DMS53 treated with DMSO at 0.1 percent for 48 hours (cell line): ENCODE measurements at regions not wholly inside any gene's neighbourhood (a gene's known extent, or its start where the extent isn't known, plus 50 kb on each side); places are given as distances from the start of the nearest gene placed in this dataset.

Source experiments
- DNase-seq: peaks from one replicate; lab custom pipeline; 2025; ENCODE audit not compliant: unreplicated experiment; lab: John Stamatoyannopoulos, UW

DNA sequence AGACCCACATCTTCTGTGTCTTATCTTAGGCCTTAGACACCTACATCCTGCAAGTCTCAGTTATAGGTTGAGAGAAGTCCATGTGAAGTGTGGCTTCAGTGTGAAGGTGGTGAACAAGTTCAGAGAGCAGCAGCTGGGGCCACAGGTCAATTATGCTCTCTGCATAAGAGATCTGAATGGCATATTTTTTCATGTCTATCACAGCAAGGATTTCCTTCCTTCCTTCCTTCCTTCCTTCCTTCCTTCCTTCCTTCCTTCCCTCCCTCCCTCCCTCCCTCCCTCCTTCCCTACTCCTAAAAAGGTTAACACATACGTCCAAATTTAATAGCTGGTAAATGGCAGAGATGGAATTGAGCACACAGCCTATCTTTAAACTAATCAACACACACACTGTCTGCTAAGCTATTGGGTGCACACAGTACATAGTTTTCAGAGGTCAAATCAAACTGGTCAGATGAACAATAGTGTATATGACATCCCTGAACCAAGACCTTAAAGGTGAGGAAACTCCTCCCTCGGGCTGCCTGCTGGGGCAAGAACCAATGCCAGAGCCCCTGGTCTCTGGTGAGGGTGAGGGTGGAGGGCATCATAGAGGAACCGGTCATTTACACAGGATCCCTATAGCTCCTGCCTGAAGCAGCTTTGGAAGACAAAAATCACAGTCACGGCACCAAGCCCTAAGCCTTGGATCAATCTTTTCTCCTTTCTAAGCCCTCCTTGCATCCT lies 240.9 kb downstream of the ICOS start:
- DNase-seq, result no peak

DNA sequence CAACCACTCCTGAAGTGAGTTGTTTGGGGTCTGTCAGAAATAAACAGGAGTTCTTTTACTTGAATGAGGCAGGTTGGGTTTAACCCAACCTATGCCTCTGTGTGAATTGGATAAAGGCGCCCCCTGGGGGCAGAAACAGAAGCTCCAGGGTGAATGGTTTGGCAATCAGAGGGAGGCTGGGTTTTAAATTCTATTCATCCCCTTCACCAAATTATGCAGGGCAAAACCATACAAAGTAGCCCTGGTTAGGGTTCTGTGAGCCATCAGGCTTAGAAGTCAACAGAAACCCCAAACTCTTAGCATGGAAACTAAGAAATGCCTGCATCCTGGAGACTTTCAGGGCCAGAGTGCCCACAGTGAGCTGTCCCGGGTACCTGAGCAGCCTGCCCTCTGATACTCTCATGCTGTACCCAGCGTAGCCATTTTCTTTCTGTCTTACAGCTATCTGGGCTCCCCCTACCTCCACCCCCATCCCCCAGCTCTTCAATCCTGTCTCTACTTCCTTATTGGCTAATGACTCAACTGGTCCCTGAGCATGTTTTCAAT lies 241.5 kb downstream of the ICOS start:
- DNase-seq, result no peak

DNA sequence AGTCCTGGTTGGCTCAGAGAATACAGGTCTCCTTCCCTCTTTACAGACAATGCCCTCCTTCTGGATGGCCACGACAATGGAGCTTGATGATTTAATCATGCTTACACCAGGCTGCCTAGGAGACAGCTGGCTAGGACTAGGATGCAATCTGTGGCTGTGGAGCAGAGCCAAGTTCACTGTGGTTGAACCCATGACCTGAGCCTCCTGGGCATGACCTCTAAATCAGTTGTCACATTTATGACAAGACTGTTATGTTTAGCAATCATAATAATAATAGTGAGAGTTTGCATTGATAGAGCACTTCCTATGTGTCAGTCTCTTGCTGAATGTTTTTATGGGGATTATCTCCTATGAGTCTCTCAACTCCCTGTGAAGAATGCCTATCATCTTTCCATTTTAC lies 244.1 kb downstream of the ICOS start:
- DNase-seq, result no peak

DNA sequence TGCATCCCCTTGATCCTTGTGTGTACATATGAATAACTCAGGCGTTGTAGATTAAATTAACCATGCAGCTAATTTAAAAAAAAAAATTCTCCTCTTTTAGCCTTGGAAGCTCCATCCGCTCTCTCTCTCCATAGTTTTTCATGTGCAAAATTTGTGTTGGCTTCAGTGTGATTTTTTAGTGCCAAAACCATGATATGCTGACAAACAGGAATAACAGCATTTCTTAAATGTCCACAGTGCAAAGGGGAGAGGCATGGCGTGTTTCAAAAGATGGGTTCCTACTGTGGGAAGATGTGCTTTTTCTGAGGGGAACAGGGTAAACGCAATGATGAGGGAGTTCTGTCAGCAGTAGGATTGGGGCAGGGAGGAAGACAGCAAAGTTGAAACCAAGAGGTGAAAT lies 247.0 kb downstream of the ICOS start:
- DNase-seq, result no peak

DNA sequence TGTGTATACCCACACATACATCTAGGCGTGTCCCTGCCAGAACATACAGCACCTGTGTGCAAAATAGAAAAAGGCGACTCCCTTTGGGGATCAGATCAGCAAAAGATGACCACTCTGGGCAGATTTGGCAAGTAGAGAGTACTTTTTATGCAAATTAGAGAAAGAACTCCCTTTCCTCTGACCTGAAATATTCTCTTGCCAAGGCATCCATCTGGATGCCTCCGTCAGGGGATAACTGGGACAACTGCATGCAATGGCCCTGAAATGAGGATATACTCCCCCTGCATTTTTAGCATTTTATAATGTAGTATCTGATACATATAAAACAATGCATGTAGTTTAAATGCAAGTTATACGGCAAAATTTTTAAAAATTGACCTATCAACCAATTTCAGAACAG lies 247.7 kb downstream of the ICOS start:
- no peak for DNase-seq

DNA sequence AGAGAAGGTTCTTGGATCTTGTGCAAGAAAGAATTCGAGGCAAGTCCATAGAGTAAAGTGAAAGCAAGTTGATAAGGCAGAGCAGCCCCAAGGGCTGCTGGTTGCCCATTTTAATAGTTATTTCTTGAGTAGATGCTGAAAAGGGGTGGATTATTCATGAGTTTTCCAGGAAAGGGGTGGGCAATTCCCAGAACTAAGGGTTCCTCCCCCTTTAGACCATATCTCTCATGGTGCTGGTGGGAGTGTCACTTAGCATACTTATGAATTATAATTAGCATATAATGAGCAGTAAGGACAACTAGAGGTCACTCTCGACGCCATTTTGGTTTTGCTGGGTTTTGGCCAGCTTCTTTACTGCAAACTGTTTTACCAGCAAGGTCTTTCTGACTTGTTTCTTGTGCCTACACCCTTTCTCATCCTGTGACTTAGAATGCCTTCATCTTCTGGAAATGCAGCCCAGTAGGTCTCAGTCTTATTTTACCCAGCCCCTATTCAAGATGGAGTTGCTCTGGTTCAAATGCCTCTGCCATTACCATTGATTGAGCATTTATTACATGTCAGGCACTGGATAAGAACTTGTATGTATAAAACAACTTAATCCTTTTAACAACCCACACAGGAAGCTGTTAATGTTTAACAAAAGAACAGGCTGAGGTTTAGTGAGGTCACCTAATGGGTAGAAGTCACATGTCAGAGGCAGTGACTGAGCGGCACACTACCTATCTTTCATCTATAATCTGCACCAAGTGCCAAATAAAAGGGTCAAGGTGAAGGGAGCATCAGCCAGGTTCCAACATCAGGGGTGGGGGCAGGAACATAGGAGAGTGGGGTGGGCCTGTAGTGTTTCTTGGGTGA lies 250.9 kb downstream of the ICOS start:
- DNase-seq, result peak; percentile 77

DNA sequence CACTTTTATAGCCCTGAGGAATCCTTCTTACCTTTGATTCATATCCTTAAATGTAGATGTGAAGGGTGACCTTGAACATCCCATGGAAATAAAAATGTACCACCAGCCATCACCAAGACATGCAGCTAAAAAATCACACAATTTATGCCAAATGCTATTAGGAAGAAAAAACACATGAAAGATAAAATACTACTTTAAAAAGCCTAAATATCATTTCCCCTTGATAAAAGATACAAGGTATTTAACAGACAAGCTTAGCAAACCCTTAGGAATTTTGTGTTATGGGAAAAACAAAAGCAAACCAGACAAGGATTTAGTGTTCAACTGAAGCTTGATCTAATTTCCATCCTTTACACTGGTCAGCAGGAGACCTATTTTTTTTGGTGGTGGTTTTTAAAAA lies 255.0 kb downstream of the ICOS start:
- no peak for DNase-seq

DNA sequence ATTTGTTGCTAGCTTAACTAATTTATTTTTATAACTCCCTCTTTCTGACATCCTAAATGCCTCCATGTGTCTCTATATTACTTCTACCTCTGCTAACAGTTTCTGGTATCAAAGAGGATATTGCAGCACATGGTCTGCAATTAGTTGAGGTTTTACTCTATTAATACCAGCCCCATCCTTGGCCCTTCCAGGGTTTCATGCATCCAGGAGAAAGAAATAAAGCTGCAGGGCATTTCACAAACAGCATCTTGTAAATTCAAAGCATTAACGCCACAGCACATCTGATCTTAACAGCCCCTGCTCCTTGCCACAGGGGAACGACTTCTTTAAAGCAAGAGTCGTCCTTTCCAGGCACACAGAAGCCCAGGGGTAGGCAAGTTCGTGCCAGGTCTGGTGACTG lies 258.9 kb downstream of the ICOS start:
- DNase-seq, result no peak

DNA sequence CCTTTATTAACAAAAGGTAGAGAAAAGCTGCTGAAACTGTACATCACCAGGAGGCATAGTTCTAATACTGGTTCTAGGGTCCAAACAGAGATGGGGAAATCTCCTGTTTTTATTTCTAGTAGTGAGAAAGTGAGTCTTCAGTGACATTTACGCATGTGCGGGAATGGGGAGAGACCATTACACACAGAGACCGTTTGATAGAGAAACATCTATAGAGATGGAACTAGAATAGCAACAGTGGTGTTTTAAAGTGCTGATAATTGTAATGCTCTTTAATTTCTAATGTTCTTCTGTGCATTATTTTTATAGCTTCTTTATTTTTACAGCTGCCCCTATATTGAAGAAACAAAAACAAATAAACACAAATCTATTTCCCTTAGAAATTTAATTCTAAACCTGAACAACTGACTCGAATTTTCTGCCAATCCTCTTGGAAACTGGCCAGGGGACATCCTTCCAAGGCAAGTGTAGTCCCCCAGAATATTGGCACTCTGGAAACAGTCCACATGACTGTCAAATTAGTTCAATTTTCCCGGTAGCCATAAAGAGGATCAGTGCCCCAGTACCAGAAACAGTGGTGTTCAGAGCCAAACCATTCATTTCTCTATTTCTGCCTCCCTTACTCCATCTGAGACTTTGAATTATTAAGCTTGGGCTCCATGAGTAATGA lies 260.9 kb downstream of the ICOS start:
- no peak for DNase-seq

DNA sequence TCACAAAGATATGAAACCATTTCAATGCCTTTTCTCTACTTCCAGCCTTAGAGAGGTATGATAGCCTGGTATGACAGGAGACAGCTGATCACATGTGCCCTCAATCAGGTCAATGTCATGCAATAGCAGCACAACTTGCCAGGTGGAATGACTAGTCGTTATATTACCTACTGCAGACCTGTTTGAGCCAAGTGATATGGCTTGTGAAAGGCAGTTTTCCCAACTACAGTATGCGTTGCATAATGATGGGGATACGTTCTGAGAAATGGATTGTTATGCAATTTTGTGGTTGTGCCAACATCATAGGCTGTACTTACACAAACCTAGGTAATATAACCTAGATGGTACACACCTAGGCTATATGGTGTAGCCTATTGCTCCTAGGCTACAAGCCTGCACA lies 262.8 kb downstream of the ICOS start:
- DNase-seq, result no peak

DNA sequence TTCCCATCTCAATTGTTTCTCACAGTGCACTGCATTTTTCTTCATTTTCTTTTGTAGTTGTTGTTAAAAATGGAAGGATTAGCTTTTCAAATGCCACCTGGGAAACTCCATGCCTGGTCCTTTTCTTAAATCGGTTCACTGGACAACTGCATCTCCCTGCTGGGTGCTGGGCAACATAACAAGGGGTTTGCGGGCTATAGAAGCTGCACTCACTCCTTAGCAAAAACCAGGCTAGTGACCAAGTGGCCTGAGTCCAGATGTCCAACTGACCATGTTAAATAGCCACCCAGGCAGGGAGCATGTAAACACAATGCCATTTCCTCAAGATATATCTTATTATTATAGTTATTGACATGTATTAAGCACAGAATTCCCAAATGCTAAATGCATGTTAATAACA lies 264.9 kb downstream of the ICOS start:
- DNase-seq, result no peak

DNA sequence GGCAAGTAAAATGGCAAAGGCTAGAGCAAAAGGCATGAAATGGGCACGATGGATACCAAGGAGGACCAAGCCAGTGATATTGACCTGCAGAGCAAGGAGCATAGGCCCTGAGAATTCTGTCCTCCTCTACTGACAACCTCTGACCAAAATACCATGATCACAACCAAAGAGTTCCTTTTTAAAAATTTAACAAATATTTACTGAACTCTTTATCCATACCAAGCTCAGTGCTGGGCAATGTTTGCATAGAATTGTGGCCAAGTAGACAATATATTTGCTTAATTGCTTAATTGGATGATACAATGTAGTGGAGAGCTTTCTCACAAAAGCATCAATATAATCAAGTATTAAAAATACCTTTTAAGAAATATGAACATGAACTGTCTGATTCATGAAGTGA lies 265.7 kb downstream of the ICOS start:
- DNase-seq, result no peak

DNA sequence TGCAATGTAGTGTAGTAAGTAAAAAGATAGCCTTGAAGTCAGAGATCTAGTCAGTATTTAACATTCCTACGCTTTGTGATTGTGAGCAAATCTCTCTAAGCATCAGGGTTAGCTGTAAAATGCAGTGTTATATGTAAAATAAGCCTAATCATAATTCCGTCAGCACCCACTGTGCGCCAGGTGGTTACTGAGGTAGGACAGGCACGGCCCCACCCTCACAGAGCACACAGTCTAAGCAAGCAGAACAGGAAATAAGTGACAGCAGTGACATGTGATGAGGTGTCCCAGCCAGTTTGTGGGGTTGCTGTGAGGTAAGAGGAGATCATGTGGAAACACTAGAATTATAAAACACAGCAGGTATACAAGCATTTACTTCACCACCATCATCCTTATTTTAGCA lies 267.1 kb downstream of the ICOS start:
- no peak for DNase-seq

DNA sequence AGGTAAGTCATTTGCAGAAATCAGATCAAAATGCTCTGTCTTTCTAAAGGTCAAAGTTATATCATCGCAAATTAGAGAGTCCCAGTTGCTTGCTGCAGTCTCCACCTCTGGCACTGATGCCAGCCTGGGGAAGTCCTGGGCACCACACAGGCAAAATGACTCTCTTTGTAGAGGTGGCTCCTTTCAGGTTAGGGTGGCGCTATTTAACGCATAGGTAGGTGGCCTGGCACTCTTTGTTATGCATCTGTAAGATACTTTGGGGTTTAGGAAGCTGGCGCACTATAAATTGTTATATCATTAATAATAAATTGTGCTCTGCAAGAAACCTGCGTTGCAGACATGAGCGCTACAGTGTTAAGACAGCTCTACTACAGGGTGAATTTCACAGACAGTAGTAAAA lies 268.5 kb downstream of the ICOS start:
- no peak for DNase-seq

DNA sequence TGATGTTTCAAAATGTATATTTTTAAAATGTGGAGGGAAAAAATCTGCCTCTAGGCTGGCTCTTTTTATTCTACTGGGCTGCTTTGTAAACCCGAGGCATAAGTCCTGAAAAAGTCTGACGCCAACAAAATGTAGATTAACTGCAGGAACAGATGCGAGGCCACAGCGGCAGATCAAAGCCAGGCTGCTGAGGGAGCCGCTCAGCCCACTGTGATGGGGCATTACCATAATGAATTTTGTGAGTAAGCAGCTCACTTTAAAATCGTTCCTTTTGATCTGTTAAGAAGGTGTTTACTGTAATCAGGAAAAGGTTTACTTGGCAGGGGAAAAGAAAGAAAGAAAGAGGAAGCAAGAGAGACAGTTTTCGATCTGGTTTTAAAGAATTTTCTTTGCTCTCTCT lies 269.0 kb downstream of the ICOS start:
- no peak for DNase-seq

DNA sequence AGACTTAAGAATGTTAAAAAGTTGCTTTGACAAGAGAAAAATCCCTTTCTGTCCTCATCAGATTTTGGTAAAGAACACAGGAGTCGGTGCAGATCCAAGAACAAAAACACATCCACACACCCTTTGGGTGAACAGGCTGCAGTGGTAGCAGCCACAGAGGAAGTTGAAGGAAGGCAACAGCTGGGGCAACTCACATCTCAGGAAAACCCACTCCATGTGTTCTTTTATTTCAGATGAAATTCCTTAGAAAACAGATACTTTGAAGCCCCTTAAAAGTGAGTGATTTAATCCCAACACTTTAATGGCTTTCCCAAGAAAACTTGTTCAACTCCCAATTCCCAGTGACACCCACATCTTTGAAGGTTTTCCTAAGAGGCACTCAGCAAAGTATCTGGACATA lies 271.3 kb downstream of the ICOS start:
- DNase-seq, result no peak

DNA sequence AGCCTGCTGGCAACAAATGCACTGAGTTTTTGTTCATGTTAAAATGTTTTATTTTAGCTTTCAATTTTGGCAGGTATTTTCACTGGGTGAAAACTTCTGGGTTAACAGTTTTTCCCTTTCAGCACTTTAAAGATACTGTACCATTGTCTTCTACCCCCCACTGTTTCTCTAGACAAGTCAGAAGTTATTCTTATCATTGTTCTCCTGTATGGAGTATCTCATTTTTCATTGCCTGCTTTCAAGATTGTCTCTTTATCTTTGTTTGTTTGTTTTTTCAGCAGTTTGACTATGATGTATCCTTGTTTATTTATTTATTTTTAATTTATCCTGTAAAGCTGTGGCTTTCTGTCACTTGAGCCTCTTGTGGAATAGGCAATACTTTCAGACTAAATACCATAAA lies 277.0 kb downstream of the ICOS start:
- no peak for DNase-seq

DNA sequence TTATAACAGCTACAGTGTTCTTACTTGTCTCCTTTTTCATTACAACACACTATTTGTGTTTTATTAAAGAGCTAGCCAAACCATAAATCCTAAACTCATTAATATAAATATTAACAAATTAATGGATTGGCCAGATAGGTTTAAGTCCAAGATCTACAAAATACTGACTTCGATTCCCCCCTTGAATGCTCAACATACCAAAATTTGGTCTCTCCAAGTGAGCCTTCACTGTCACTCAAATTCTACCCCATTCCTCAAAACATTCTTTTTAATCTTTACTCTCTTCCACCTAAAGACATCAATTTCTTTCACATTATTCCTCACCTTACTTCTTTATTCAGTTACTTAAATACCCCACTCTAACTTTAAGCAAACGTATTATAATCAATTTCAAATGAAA lies 281.5 kb downstream of the ICOS start:
- DNase-seq, result no peak

DNA sequence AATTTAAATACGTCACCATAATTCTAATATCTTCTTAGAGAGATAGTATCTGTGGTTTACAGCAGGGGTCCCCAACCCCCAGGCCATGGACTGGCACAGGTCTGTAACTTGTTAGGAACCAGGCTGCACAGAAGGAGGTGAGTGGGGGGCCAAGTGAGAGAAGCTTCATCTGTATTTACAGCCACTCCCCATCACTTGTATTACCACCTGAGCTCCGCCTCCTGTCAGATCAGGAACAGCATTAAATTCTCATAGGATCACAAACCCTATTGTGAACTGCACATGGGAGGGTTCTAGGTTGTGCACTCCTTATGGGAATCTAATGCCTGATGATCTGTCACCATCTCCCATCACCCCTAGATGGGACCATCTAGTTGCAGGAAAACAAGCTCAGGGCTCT lies 282.6 kb downstream of the ICOS start:
- no peak for DNase-seq

DNA sequence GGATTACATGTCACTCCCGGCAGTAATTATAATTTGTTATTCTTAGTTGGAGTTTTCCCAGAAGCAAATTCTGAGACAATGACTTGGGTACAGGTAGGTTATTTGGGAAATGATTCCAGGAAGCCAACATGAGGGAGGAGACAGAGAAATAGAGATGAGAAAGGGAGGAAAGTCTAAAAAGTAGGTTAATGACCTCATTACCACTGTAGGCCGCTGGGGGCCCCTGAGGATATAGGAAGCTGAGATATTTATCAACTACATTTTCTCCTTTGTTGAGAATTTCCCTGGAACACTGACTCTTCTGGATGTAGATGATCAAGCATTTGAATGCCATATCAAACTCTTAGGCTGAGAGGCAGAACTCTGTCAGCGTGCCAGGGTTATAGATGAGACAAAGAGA lies 284.3 kb downstream of the ICOS start:
- no peak for DNase-seq

DNA sequence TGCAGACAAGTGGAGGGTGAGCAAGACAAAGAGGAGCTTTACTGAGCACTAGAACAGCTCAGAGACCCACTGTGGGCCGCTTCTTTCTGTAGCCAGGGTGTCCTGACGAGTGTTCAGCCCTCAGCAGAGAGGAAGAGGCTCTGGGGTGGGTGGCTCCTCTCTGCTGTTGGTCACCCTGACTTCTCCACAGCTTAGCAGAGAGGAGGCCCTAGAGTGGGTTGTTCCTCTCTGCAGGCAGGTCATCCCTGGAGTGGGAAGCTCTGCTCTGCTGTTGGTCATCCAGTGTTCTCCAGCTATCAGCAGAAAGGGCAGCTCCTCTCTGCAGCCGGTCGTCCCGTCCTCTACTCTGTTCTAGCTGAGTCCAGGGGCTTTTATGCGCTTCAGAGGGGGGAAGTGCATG lies 286.5 kb downstream of the ICOS start:
- no peak for DNase-seq

DNA sequence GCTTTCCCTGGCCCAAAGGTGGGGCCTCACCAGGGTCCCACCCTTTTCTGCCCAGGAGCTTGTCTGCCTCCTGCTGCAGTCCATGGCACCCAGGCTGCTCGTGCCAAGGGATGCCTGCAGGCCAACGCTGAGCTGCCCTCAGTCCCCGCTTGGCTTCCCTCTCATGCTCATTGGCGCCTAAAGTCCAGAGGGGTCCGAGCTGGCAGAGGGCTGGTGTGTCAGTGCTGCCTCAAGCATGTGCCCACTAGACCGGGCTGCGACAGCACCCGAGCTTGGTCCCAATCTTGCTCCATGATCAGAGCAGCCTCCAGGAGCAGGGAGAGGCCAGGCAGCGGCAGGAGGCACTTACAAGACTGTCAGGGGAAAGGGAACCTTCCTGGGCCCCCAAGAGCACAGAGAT lies 287.0 kb downstream of the ICOS start:
- no peak for DNase-seq
